ENCODE measurements at regions not wholly inside any gene's neighbourhood (a gene's known extent, or its start where the extent isn't known, plus 50 kb on each side); places are given as distances from the start of the nearest gene placed in this dataset.

DNA sequence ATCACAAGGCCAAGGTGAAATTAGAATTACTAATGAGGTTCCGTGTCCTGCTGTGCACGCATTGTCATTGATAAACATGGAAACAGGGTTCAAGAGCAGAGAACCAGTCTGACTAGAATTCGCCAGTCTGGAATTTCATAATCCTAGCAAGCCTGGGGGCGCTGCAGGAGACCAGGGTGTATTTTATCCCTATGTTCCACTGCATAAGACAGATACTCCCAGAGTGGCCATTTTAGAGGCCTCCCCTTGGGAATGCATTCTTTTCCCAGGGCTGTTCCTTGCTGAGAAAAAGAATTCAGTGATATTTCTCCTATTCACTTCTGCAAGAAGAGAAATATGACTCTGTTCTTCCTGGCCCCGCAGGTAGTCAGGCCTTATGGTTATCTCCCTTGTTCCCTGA is 1387.7 kb downstream of the MAT2B start:
- no peak overlapping the region for H3K4me3 Mint-ChIP-seq
- H3K27ac Mint-ChIP-seq (ENCODE audit: low read depth): no peak overlapping the region
- no peaks in the 10 kb centered on the region for H3K27me3 Mint-ChIP-seq
- DNase-seq (ENCODE audit: low spot score in 2 of 2) (no peak), ATAC-seq (replicated peaks; ENCODE audit: extremely low read depth, poor library complexity, severe bottlenecking) (no peak)
- no peaks in the 10 kb centered on the region for H3K4me1 Mint-ChIP-seq
- H3K9me3 Mint-ChIP-seq: peaks cover 5% of the 10 kb centered on the region
- no peaks in the 10 kb centered on the region for H3K36me3 Mint-ChIP-seq (ENCODE audit: insufficient read depth)

DNA sequence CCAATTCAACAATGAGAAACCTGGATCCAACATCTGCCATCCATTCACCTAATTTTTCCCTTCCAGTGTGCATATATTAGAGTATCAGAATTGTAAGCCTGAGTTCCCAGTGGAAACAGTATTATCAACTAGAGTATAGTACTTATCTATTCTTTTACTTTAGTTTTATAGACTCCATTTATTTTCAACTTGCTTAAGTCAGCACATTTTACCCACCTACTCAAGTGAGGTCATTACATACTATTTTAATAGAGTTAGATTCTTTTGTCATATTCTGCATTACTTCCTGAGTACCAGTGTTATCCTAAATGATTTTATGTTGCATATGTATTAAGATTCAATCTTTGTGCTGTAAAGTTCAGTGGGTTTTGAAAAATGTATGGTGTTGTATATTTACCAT is 1393.3 kb downstream of the MAT2B start:
- H3K27me3 Mint-ChIP-seq: no peaks in the 10 kb centered on the region
- no peak overlapping the region for H3K27ac Mint-ChIP-seq (ENCODE audit: low read depth)
- H3K4me1 Mint-ChIP-seq: no peaks in the 10 kb centered on the region
- H3K9me3 Mint-ChIP-seq: peaks cover 17% of the 10 kb centered on the region
- DNase-seq (ENCODE audit: low spot score in 2 of 2): no peak
- H3K4me3 Mint-ChIP-seq: no peak overlapping the region
- H3K36me3 Mint-ChIP-seq (ENCODE audit: insufficient read depth): no peaks in the 10 kb centered on the region
- ATAC-seq (replicated peaks; ENCODE audit: extremely low read depth, poor library complexity, severe bottlenecking): no peak

DNA sequence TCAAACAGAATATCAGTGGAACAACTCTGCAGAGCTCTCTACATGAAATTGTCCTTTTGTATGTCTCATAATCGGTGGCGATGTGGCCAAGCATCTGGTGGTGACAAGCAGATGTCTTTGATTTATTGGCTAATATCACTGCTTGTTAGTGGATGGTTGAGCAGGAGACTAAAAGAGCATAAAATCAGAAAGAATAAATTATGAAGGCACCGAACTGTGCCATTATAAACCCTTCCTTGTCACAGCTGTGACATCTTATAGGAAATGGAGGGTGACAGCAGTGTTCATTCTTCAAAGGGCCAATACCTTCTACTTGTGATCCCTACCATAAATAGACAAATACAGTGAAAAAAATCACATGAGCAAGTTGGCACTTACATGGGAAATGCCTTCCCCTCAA is 1404.3 kb downstream of the MAT2B start:
- H3K27me3 Mint-ChIP-seq: no peaks in the 10 kb centered on the region
- DNase-seq (ENCODE audit: low spot score in 2 of 2) (no peak), ATAC-seq (replicated peaks; ENCODE audit: extremely low read depth, poor library complexity, severe bottlenecking) (no peak)
- no peak overlapping the region for H3K4me3 Mint-ChIP-seq
- H3K36me3 Mint-ChIP-seq (ENCODE audit: insufficient read depth): no peaks in the 10 kb centered on the region
- no peak overlapping the region for H3K27ac Mint-ChIP-seq (ENCODE audit: low read depth)
- peaks cover 10% of the 10 kb centered on the region for H3K9me3 Mint-ChIP-seq
- H3K4me1 Mint-ChIP-seq: no peaks in the 10 kb centered on the region

DNA sequence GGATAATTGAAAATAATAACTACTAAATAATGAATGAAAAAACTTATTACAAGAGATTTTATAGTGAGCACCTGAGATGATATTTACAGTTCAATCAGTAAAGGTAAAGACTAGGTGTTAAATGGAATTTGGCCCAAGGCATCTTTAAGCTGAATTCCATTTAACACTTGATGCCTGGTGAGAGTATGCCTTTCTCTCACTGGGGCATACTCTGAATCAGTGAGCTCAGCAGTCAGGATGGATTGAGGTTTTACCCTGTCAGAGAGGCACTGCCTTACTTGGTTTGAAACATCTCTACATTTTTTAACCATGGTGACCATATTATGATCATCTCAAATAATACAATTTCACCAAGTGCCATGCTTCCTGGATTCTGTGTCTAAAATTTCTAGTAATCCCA is 1416.3 kb downstream of the MAT2B start:
- Mint-ChIP-seq H3K4me3 (no peak overlapping the region), H3K27ac (ENCODE audit: low read depth) (no peak overlapping the region), H3K27me3 (no peaks in the 10 kb centered on the region), H3K4me1 (no peaks in the 10 kb centered on the region), H3K9me3 (peaks cover 14% of the 10 kb centered on the region), H3K36me3 (ENCODE audit: insufficient read depth) (peaks cover 2% of the 10 kb centered on the region)
- ATAC-seq (replicated peaks; ENCODE audit: extremely low read depth, poor library complexity, severe bottlenecking) (no peak), DNase-seq (ENCODE audit: low spot score in 2 of 2) (no peak)

DNA sequence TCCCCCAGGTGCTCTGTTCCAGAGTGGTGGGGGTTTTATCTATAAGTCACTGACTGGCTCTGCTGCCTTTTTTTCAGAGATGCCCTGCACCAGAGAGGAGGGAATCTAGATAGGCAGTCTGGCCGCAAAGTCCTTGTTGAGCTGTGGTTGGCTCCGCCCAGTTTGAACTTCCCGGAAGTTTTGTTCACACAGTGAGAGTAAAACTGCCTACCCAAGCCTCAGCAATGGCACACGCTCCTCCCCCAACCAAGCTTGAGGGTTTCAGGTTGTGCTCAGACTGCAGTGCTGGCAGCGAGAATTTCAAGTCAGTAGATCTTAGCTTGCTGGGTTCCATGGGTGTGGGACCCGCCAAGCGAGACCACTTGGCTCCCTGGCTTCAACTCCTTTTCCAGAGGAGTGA is 1428.6 kb downstream of the MAT2B start:
- no peak overlapping the region for H3K27ac Mint-ChIP-seq (ENCODE audit: low read depth)
- H3K4me3 Mint-ChIP-seq: no peak overlapping the region
- no peaks in the 10 kb centered on the region for H3K4me1 Mint-ChIP-seq
- ATAC-seq (replicated peaks; ENCODE audit: extremely low read depth, poor library complexity, severe bottlenecking) (no peak), DNase-seq (ENCODE audit: low spot score in 2 of 2) (no peak)
- peaks cover 42% of the 10 kb centered on the region for H3K9me3 Mint-ChIP-seq
- no peaks in the 10 kb centered on the region for H3K36me3 Mint-ChIP-seq (ENCODE audit: insufficient read depth)
- H3K27me3 Mint-ChIP-seq: no peaks in the 10 kb centered on the region

DNA sequence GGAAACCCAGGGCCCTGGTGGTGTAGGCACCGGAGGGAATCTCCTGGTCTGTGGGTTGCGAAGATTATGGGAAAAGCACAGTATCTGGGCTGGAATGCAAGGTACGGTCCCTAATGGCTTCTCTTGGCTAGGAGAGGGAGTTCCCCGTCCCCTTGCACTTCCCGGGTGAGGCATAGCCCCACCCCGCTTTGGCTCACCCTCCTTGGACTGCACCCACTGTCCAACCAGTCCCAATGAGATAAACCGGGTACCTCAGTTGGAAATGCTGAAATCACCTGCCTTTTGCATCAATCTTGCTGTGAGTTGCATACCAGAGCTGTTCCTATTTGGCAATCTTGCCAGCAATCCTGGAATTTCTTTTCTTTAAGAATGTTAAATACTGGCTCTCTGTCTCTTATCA is 1429.1 kb downstream of the MAT2B start:
- Mint-ChIP-seq H3K27me3 (no peaks in the 10 kb centered on the region), H3K9me3 (peaks cover 37% of the 10 kb centered on the region), H3K27ac (ENCODE audit: low read depth) (no peak overlapping the region), H3K4me1 (no peaks in the 10 kb centered on the region), H3K4me3 (no peak overlapping the region), H3K36me3 (ENCODE audit: insufficient read depth) (no peaks in the 10 kb centered on the region)
- no peak for DNase-seq (ENCODE audit: low spot score in 2 of 2)
- ATAC-seq (replicated peaks; ENCODE audit: extremely low read depth, poor library complexity, severe bottlenecking): no peak

DNA sequence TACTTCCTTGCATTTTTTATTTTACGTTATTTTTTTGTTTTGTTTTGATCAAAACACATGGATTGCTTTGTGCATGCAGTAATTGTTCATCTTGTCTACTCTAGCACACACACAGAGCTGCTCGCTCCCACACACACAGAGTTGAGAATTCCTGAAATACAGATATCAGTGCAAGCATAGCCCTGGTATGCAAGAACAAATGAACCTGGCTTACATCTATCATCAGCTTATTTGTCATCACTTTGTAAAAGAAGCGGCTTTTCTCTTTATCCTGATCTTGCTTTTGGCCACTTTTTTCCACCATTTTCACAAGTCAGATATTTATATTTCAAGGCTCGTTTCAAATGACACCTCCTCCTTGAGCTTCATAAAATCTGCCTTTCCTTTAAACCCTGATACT is 1435.7 kb downstream of the MAT2B start:
- no peaks in the 10 kb centered on the region for H3K4me1 Mint-ChIP-seq
- no peaks in the 10 kb centered on the region for H3K27me3 Mint-ChIP-seq
- DNase-seq (ENCODE audit: low spot score in 2 of 2): no peak
- no peak for ATAC-seq (replicated peaks; ENCODE audit: extremely low read depth, poor library complexity, severe bottlenecking)
- H3K9me3 Mint-ChIP-seq: peaks cover 17% of the 10 kb centered on the region
- no peak overlapping the region for H3K4me3 Mint-ChIP-seq
- no peaks in the 10 kb centered on the region for H3K36me3 Mint-ChIP-seq (ENCODE audit: insufficient read depth)
- no peak overlapping the region for H3K27ac Mint-ChIP-seq (ENCODE audit: low read depth)

DNA sequence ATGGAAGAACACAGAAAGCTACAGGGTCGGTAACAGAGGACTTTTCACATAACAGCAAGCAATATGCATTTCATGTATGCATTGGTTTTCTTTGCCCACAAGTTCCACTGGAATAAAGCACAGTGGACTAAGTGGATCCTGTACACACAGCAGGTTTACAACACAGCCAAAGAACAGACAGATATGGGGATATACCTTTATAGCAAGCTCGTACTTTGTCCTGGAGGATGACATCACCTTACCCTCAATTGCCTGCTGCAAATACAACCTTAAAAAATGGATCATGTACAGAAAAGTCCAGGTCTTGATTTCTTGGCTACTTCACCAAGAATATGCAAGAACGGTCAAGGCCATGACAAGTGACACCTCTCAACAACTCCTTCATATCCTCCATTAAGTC is 1445.5 kb downstream of the MAT2B start:
- no peak overlapping the region for H3K27ac Mint-ChIP-seq (ENCODE audit: low read depth)
- no peaks in the 10 kb centered on the region for H3K27me3 Mint-ChIP-seq
- no peak overlapping the region for H3K4me3 Mint-ChIP-seq
- ATAC-seq (replicated peaks; ENCODE audit: extremely low read depth, poor library complexity, severe bottlenecking) (no peak), DNase-seq (ENCODE audit: low spot score in 2 of 2) (no peak)
- H3K9me3 Mint-ChIP-seq: peaks cover 18% of the 10 kb centered on the region
- no peaks in the 10 kb centered on the region for H3K4me1 Mint-ChIP-seq
- no peaks in the 10 kb centered on the region for H3K36me3 Mint-ChIP-seq (ENCODE audit: insufficient read depth)

DNA sequence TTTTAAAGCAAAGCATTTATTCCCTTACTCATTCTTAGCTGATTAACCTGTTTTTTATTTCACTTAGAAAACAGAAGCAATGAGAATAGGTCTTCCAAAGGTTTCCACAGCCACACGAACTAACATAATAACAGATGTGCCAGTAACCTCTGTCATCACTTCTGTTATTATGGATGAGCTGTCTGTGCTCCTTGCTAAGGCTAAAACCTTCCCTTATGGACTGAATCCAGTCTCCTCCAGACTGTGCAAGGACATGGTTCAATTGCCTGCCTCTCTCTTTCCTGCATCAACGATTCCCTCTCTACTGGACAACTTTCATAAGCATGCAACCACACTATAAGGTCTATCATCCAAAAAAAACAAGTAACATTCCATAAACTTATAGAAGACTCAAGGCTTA is 1446.2 kb downstream of the MAT2B start:
- H3K36me3 Mint-ChIP-seq (ENCODE audit: insufficient read depth): no peaks in the 10 kb centered on the region
- H3K4me1 Mint-ChIP-seq: no peaks in the 10 kb centered on the region
- H3K9me3 Mint-ChIP-seq: peaks cover 18% of the 10 kb centered on the region
- DNase-seq (ENCODE audit: low spot score in 2 of 2) (no peak), ATAC-seq (replicated peaks; ENCODE audit: extremely low read depth, poor library complexity, severe bottlenecking) (no peak)
- H3K4me3 Mint-ChIP-seq: no peak overlapping the region
- no peaks in the 10 kb centered on the region for H3K27me3 Mint-ChIP-seq
- no peak overlapping the region for H3K27ac Mint-ChIP-seq (ENCODE audit: low read depth)

DNA sequence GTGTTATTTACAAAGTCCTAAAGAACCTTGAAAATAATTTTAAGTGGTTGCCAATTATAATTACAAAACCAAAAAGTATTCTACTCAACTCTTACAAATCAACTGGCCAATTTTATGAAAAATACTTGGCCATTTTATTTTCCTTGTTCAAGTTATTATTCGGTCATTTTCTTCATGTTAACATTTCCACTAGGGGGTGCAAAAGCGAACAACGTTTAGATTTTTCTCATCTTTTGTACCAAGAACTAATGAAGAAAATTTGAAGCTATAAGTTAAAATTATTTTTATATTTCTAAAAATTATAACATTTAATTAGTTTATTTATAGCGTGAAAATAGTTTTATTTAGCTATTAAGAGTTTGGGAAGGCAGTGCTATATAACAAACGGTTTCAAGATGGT is 1453.3 kb downstream of the MAT2B start:
- H3K36me3 Mint-ChIP-seq (ENCODE audit: insufficient read depth): peaks cover 1% of the 10 kb centered on the region
- H3K4me1 Mint-ChIP-seq: no peaks in the 10 kb centered on the region
- no peak for DNase-seq (ENCODE audit: low spot score in 2 of 2)
- ATAC-seq (replicated peaks; ENCODE audit: extremely low read depth, poor library complexity, severe bottlenecking): no peak
- H3K4me3 Mint-ChIP-seq: no peak overlapping the region
- H3K27ac Mint-ChIP-seq (ENCODE audit: low read depth): no peak overlapping the region
- H3K27me3 Mint-ChIP-seq: no peaks in the 10 kb centered on the region
- peaks cover 24% of the 10 kb centered on the region for H3K9me3 Mint-ChIP-seq

DNA sequence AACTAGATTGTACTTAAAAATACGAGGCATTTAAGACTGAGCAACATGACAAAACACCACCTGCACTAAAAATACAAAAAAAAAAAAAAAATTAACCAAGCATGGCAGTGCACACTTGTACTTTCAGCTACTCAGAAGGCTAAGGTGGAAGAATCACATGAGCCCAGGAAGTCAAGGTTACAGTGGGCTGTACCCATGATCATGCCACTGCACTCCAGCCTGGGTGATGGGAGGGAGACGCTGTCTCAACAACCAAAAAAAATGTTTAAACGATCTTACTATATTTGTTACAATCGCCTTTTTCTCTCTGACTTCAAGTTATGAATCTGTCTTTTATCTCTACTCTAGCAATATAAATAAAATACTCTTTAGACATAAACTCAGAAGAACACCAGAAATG is 1454.3 kb downstream of the MAT2B start:
- DNase-seq (ENCODE audit: low spot score in 2 of 2) (no peak), ATAC-seq (replicated peaks; ENCODE audit: extremely low read depth, poor library complexity, severe bottlenecking) (no peak)
- H3K9me3 Mint-ChIP-seq: peaks cover 14% of the 10 kb centered on the region
- H3K27me3 Mint-ChIP-seq: no peaks in the 10 kb centered on the region
- no peak overlapping the region for H3K4me3 Mint-ChIP-seq
- H3K27ac Mint-ChIP-seq (ENCODE audit: low read depth): no peak overlapping the region
- peaks cover 1% of the 10 kb centered on the region for H3K36me3 Mint-ChIP-seq (ENCODE audit: insufficient read depth)
- no peaks in the 10 kb centered on the region for H3K4me1 Mint-ChIP-seq

DNA sequence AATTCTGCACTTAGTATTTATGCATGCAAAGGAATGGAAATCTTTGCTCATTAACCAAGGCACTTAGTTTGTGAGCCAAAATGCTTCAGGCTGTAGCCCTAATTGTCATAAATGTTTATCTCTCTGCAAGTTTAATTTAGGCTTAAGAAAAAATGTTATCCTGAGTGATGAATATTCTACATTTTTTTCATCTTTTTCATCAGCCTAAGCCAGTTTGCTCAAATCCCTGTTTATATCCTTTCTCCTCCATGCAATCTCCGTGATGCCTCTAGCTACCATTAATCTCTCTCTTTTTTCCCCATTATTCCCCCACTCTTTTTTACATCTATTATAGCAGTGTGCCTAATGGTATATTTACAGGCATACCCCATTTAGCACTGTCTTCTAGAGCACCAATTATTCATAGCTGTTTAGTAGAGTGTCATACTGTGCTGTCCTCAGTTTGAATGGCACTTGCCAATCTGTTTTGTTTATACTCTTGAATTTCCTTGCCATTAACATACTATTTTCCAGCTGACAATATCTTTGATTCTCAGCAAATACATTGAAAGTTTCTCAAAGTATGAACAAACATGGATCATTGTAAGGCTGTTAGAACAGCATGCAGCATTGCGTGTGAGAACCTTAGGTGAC is 1457.0 kb downstream of the MAT2B start:
- H3K27me3 Mint-ChIP-seq: no peaks in the 10 kb centered on the region
- H3K4me3 Mint-ChIP-seq: no peak overlapping the region
- no peak overlapping the region for H3K27ac Mint-ChIP-seq (ENCODE audit: low read depth)
- no peak for DNase-seq (ENCODE audit: low spot score in 2 of 2)
- no peaks in the 10 kb centered on the region for H3K4me1 Mint-ChIP-seq
- peaks cover 3% of the 10 kb centered on the region for H3K36me3 Mint-ChIP-seq (ENCODE audit: insufficient read depth)
- ATAC-seq (replicated peaks; ENCODE audit: extremely low read depth, poor library complexity, severe bottlenecking): no peak
- peaks cover 14% of the 10 kb centered on the region for H3K9me3 Mint-ChIP-seq

DNA sequence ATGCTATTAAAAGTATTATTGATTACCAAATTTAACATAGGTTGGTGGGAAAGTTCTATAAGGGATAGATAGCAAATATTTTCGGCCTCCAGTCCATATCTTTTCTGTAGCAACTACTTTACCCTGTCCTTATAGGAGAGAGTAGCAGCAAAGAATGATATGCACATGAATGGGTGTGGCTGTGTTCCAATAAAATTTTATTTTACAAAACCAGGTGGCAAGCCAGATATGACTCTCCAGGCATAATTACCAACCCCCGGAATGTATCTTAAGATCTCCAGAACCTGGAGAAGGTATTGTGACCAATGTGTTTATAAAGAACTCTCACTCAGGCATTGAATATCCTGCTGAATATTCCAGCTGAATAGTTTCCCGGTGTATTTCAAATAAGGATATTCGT is 1461.2 kb downstream of the MAT2B start:
- no peak overlapping the region for H3K27ac Mint-ChIP-seq (ENCODE audit: low read depth)

DNA sequence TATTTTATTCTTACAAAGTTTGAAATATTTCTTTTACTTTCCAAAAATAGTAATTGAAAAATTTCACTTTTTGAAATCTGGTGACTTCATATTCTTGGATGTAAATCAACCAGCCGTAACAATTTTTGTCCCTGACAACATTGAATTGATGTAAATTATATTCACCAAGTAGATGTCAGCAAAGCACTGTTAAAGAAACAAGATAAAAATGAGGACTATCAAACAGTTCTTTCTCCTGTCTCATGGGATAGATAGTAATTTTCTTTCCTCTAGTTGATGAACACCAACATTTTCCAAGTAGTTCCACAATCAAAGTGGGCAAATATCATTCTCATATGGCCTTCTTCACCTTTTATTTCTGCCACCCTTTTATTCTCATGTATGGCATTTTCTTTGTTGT is 1461.9 kb downstream of the MAT2B start:
- Mint-ChIP-seq H3K9me3 (peaks cover 6% of the 10 kb centered on the region), H3K27ac (ENCODE audit: low read depth) (no peak overlapping the region), H3K36me3 (ENCODE audit: insufficient read depth) (peaks cover 2% of the 10 kb centered on the region), H3K4me3 (no peak overlapping the region), H3K4me1 (no peaks in the 10 kb centered on the region), H3K27me3 (no peaks in the 10 kb centered on the region)
- no peak for DNase-seq (ENCODE audit: low spot score in 2 of 2)
- ATAC-seq (replicated peaks; ENCODE audit: extremely low read depth, poor library complexity, severe bottlenecking): no peak

More for the DNA sequence above, 1461.2 kb downstream of the MAT2B start:
- Mint-ChIP-seq H3K9me3 (peaks cover 8% of the 10 kb centered on the region), H3K4me1 (no peaks in the 10 kb centered on the region), H3K4me3 (no peak overlapping the region), H3K36me3 (ENCODE audit: insufficient read depth) (peaks cover 2% of the 10 kb centered on the region), H3K27me3 (no peaks in the 10 kb centered on the region)
- ATAC-seq (replicated peaks; ENCODE audit: extremely low read depth, poor library complexity, severe bottlenecking) (no peak), DNase-seq (ENCODE audit: low spot score in 2 of 2) (no peak)
